ENCODE measurements at regions not wholly inside any gene's neighbourhood (a gene's known extent, or its start where the extent isn't known, plus 50 kb on each side); places are given as distances from the start of the nearest gene placed in this dataset.

DNA sequence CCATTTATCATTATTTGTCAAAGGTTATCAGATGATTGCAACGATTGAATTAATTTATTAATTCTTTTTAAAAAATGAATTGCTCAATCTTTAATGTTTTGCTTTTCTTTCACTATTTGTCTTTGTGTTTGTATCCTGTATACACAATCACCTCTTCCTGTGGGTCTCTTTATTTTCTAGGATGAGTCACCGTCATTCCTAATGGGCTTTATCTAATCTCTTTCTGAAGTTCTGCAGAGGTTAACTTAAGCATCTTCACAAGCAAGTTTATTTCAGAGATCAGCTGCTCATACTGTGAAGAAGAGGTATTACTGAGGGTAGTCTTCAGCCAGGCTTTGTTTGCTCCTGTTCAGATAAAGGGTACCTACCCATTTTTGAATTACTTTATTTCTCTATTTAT lies 323.9 kb downstream of the NNT start:
- no peak for FAIRE-seq
- dilution Hi-C loops (cut with MboI; ENCODE audit: extremely low pct_ligation_motif_present, low sequenced_read_pairs): no loop called here

DNA sequence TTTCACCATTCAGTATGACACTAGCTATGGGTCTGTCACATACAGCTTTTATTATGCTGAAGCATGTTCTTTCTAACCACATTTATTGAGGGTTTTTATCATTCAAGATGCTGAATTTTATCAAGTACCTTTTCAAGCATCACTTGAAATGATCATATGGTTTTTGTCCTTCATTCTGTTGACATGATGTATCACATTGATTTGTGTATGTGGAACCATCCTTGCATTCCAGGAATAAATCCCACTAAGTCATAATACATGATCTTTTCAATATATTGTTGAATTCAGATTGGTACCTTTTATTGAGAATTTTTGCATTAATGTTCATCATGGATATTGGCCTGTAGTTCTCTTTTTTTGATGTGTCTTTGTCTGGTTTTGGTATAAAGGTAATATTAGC lies 317.4 kb downstream of the NNT start:
- TF ChIP-seq, protein P1, sequence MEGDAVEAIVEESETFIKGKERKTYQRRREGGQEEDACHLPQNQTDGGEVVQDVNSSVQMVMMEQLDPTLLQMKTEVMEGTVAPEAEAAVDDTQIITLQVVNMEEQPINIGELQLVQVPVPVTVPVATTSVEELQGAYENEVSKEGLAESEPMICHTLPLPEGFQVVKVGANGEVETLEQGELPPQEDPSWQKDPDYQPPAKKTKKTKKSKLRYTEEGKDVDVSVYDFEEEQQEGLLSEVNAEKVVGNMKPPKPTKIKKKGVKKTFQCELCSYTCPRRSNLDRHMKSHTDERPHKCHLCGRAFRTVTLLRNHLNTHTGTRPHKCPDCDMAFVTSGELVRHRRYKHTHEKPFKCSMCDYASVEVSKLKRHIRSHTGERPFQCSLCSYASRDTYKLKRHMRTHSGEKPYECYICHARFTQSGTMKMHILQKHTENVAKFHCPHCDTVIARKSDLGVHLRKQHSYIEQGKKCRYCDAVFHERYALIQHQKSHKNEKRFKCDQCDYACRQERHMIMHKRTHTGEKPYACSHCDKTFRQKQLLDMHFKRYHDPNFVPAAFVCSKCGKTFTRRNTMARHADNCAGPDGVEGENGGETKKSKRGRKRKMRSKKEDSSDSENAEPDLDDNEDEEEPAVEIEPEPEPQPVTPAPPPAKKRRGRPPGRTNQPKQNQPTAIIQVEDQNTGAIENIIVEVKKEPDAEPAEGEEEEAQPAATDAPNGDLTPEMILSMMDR (optimal IDR thresholded peaks at IDR 0.05 in 1 of 3, IDR thresholded peaks at IDR 0.05 in 1 of 3, conservative IDR thresholded peaks at IDR 0.05 in 1 of 3; ENCODE audit: extremely low read depth in 1 of 3, insufficient read depth in 2 of 3, low read length in 3 of 3): no peak
- TF ChIP-seq EZH2 (IDR thresholded peaks at IDR 0.05; ENCODE audit: low read length): no peak

More for the DNA sequence above, 323.9 kb downstream of the NNT start:
- Histone ChIP-seq H3K27ac (ENCODE audit: control insufficient read depth, insufficient read depth, low read length) (no peak overlapping the region), H3K9me1 (ENCODE audit: control insufficient read depth, extremely low read depth, insufficient read depth, low read length) (no peaks in the 10 kb centered on the region), H3K4me2 (ENCODE audit: control insufficient read depth, extremely low read depth, insufficient read depth, low read depth, low read length) (no peak overlapping the region), H4K20me1 (ENCODE audit: control insufficient read depth, extremely low read depth, insufficient read depth, low read length) (no peaks in the 10 kb centered on the region), H3K9ac (ENCODE audit: control insufficient read depth, extremely low read depth, insufficient read depth, low read length) (no peak overlapping the region), H3K27me3 (ENCODE audit: control insufficient read depth, extremely low read depth, insufficient read depth, low read length) (no peaks in the 10 kb centered on the region), H3K4me1 (ENCODE audit: control insufficient read depth, extremely low read depth, insufficient read depth, low read length) (no peaks in the 10 kb centered on the region), H2AFZ (ENCODE audit: control insufficient read depth, low read length) (no peak overlapping the region), H3K36me3 (ENCODE audit: control insufficient read depth in 2 of 2, extremely low read depth in 1 of 2, insufficient read depth in 2 of 2, low read length in 2 of 2) (no peaks in the 10 kb centered on the region), H3K9me3 (ENCODE audit: control insufficient read depth, low read depth, low read length) (no peaks in the 10 kb centered on the region), H3K79me2 (ENCODE audit: control insufficient read depth, insufficient read depth, low read length) (no peaks in the 10 kb centered on the region), H3K4me3 (ENCODE audit: control insufficient read depth in 2 of 3, extremely low read depth in 1 of 3, insufficient read depth in 2 of 3, low read depth in 1 of 3, low read length in 3 of 3) (no peak overlapping the region)
- DNase-seq (ENCODE audit: low read depth, low spot score): no peak
- TF ChIP-seq, protein P1 (optimal IDR thresholded peaks at IDR 0.05 in 1 of 3, IDR thresholded peaks at IDR 0.05 in 1 of 3, conservative IDR thresholded peaks at IDR 0.05 in 1 of 3; ENCODE audit: extremely low read depth in 1 of 3, insufficient read depth in 2 of 3, low read length in 3 of 3): no peak
- TF ChIP-seq EZH2 (IDR thresholded peaks at IDR 0.05; ENCODE audit: low read length): no peak

More for the DNA sequence above, 317.4 kb downstream of the NNT start:
- Histone ChIP-seq H3K4me2 (ENCODE audit: control insufficient read depth, extremely low read depth, insufficient read depth, low read depth, low read length) (no peak overlapping the region), H3K9me1 (ENCODE audit: control insufficient read depth, extremely low read depth, insufficient read depth, low read length) (no peaks in the 10 kb centered on the region), H2AFZ (ENCODE audit: control insufficient read depth, low read length) (no peak overlapping the region), H3K4me1 (ENCODE audit: control insufficient read depth, extremely low read depth, insufficient read depth, low read length) (no peaks in the 10 kb centered on the region), H3K79me2 (ENCODE audit: control insufficient read depth, insufficient read depth, low read length) (no peaks in the 10 kb centered on the region), H3K9me3 (ENCODE audit: control insufficient read depth, low read depth, low read length) (no peaks in the 10 kb centered on the region), H4K20me1 (ENCODE audit: control insufficient read depth, extremely low read depth, insufficient read depth, low read length) (no peaks in the 10 kb centered on the region), H3K36me3 (ENCODE audit: control insufficient read depth in 2 of 2, extremely low read depth in 1 of 2, insufficient read depth in 2 of 2, low read length in 2 of 2) (no peaks in the 10 kb centered on the region), H3K4me3 (ENCODE audit: control insufficient read depth in 2 of 3, extremely low read depth in 1 of 3, insufficient read depth in 2 of 3, low read depth in 1 of 3, low read length in 3 of 3) (no peak overlapping the region), H3K27me3 (ENCODE audit: control insufficient read depth, extremely low read depth, insufficient read depth, low read length) (no peaks in the 10 kb centered on the region), H3K27ac (ENCODE audit: control insufficient read depth, insufficient read depth, low read length) (no peak overlapping the region), H3K9ac (ENCODE audit: control insufficient read depth, extremely low read depth, insufficient read depth, low read length) (no peak overlapping the region)
- no peak for FAIRE-seq
- dilution Hi-C loops (cut with MboI; ENCODE audit: extremely low pct_ligation_motif_present, low sequenced_read_pairs): no loop called here
- DNase-seq (ENCODE audit: low read depth, low spot score): no peak
